ENCODE measurements at regions not wholly inside any gene's neighbourhood (a gene's known extent, or its start where the extent isn't known, plus 50 kb on each side); places are given as distances from the start of the nearest gene placed in this dataset.

GRCh38 chr1:17994046-17994445, 113.6 kb upstream of the IGSF21 start:
- TF ChIP-seq EZH2 (IDR thresholded peaks at IDR 0.05) (no peak), POLR2A (IDR thresholded peaks at IDR 0.05; ENCODE audit: borderline replicate concordance, extremely low read depth, insufficient read depth, insufficient read length) (no peak), REST (IDR thresholded peaks at IDR 0.05; ENCODE audit: low read depth) (no peak), CTCF (IDR thresholded peaks at IDR 0.05 in 2 of 3, conservative IDR thresholded peaks at IDR 0.05 in 1 of 3; ENCODE audit: borderline replicate concordance in 1 of 3, insufficient read depth in 1 of 3, low read depth in 2 of 3, low read length in 2 of 3) (no peak), EZH2phosphoT487 (IDR thresholded peaks at IDR 0.05; ENCODE audit: borderline replicate concordance) (no peak), POLR2AphosphoS5 (IDR thresholded peaks at IDR 0.05; ENCODE audit: low read depth, low read length) (no peak), MAX (IDR thresholded peaks at IDR 0.05) (no peak), SIN3A (IDR thresholded peaks at IDR 0.05; ENCODE audit: low read depth) (no peak), ATF3 (IDR thresholded peaks at IDR 0.05) (no peak), SRF (IDR thresholded peaks at IDR 0.05; ENCODE audit: low read depth) (no peak)

Data from HCT116 (cell line).